GM18909 (cell line): ENCODE measurements at regions not wholly inside any gene's neighbourhood (a gene's known extent, or its start where the extent isn't known, plus 50 kb on each side); places are given as distances from the start of the nearest gene placed in this dataset.
"Not testable (repeated sequence)": the region's sequence is repeated elsewhere in the genome, so short reads cannot be mapped to it uniquely, and the experiment has no call there.

Experiments
- ATAC-seq: cut with Tn5 transposase; IDR thresholded peaks from one replicate; pipeline ENCODE4 v1.9.1; 2021; ENCODE audit warnings: mild to moderate bottlenecking; ENCODE audit not compliant: unreplicated experiment, poor library complexity

- ATAC-seq: no peak
These were observed 50.0 kb upstream of the TSC22D2 start for GRCh38 chr3:150357923-150358607.

- no peak for ATAC-seq
These were observed 51.0 kb upstream of the TSC22D2 start for GRCh38 chr3:150357140-150357539.

DNA sequence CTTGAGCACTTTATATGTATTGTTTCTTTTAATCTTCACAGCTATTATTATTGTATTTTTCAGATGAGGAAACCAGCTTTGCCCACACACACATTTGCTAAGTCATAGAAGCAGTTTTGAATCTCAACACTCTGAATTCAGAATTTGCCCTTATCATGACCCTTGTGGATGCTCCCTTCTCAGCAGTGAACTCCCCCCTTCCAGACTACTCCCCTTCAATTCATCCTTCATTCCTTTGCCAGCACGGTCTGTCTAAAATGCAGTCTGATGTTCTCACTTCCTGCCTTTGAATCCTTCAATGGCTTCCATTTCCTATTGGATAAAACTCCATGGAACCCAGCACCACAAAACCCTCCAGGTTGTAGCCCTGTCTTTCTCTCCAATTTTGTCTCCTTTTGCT, 52.5 kb upstream of the TSC22D2 start:
- no peak for ATAC-seq

DNA sequence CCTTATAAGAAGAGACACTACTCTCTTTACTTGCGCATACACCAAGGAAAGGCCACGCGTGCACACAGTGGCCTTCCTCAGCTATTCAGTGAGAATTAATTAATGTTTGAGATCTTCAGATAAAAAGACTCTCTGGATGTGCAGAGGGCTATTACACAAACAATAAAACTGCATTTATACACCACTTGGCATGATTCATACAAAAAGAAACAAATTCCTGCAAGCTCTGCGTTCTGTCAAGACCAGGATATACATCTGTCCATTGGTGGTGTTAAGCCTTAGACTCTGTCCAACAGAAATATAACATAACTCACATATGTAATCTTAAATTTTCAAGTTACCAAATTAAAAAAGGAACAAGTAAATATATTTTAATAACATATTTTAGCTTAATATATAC, 55.2 kb upstream of the TSC22D2 start:
- no peak for ATAC-seq

- ATAC-seq: no peak
These were observed 56.7 kb upstream of the TSC22D2 start for GRCh38 chr3:150351398-150351797.

- ATAC-seq: no peak
These were observed 58.6 kb upstream of the TSC22D2 start for GRCh38 chr3:150349314-150350097.

DNA sequence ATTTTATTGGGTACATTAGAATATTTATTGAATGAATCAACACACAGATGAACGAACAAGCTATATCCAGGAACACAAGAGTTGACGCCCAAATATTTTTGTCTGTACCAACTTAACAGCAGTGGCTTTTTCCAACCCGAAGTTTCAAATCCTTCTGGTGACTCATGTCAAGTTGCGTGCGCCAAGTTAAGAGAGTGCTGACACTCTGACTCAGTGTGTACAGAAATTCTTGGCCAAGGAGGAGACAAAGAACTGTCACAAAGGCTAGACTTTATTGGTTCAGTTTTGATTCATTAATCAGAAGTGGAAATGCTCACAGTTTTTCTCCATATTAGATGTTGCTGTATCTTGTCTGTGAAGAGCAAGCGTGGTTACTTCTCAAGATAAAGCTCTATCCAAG, 59.6 kb upstream of the TSC22D2 start:
- no peak for ATAC-seq

DNA sequence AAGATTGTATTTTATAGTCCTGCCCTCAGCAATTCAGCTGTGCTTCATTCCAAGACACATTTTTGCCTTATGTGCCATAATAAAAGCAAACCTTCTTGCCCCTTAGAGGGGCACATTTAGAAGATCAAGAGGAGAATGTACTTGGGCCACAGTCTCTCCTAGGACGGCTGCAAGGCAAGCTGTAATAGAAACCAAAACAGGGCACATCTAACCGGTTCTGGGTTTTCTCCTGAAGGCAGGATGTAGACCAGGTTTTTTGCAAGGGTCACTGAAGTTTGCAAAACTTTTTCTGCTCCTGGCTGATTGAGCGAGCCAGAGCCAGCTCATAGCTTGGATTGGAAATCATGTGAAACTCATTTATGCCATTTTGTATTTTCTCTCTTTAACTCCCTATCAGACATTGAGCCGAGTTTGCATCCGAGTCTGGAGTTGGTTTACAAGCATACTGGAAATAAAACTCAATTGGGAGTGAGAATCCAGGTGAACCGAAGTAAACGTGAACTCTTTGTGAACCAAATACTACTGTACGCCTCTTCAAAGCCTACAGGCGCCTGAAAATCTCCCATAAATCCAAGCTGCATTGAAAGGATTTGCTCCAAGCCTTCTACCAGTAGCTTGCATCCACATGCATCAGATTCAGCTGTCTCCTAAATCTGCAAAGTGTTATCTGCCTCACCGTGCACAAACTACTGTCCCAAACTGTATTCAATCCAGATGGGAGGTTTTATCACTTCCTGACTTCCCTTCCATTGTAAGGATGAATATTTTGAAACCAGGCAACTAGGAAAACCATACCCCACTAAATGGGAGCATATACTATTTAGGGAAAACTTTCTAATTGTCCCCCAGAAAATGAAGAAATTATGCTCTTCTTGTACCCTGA, 60.9 kb upstream of the TSC22D2 start:
- no peak for ATAC-seq

- ATAC-seq: no peak
These were observed 61.8 kb upstream of the TSC22D2 start for GRCh38 chr3:150346266-150346665.

DNA sequence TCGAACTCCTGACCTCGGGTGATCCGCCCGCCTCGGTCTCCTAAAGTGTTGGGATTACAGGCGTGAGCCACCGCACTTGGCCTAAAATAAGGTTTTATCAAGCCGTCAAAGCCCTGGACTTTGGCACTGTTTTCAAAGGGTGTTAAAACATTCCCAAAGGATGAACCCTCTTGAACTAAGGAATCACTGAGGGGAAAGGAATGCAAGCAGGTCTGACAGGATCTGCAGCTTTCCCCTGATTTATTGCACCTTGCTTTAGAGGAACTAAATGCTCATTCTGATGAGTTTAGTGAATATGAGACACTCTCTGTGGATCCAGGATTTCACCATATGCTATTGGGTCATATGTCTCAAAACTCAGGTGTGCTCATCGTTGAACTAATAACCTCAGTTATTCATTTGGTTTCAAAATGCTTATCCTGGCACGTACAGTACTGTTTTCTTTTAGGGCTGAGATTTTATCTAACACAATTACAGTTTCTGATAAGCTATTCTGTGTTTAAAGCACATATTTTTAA, 63.0 kb upstream of the TSC22D2 start:
- no peak for ATAC-seq

- ATAC-seq: no peak
These were observed 63.9 kb upstream of the TSC22D2 start for GRCh38 chr3:150344079-150344759.

- ATAC-seq: no peak
These were observed 65.1 kb upstream of the TSC22D2 start for GRCh38 chr3:150342896-150343467.

DNA sequence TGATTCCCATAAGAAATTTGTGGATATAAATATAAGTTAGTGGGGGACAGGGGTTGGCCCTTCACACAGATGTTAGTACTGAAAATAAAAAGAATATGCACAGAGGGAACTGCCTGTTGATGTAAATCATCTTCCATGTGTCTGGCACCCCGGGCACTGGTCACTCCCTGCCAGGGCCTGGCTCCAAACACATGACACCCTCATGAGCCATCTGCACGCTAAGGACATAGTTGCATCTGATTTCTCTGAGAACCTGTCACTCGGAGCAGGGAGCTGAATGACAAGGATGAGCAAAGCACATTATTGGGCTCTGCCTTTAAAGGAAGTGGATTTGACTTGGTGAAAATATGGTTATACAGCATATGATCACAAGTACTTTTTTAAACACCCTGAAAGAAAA, 66.2 kb upstream of the TSC22D2 start:
- ATAC-seq: no peak

GRCh38 chr3:150336363-150336762, 71.7 kb upstream of the TSC22D2 start:
- ATAC-seq: not testable (repeated sequence)

GRCh38 chr3:150335631-150336030, 72.5 kb upstream of the TSC22D2 start:
- ATAC-seq: no peak

DNA sequence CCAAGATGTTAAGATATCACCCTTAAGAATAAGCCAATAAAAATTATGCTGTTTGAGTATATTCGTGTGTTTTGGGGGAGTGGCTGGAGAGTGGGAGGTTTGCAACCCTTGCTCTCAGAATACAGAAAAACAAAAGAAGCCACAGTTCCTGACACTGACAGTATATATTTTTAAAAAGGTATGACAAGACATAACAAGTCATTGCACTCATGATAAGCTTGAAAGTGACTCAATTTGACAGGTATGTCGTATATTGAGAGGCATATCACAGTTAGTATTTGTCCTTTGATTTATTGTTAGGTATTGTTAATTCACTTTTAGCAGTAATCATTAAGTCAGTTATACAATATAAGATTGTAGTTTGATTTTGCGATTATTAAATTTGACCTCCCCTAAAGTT, 73.1 kb upstream of the TSC22D2 start:
- no peak for ATAC-seq

- ATAC-seq: no peak
These were observed 74.6 kb upstream of the TSC22D2 start for GRCh38 chr3:150333477-150333876.

DNA sequence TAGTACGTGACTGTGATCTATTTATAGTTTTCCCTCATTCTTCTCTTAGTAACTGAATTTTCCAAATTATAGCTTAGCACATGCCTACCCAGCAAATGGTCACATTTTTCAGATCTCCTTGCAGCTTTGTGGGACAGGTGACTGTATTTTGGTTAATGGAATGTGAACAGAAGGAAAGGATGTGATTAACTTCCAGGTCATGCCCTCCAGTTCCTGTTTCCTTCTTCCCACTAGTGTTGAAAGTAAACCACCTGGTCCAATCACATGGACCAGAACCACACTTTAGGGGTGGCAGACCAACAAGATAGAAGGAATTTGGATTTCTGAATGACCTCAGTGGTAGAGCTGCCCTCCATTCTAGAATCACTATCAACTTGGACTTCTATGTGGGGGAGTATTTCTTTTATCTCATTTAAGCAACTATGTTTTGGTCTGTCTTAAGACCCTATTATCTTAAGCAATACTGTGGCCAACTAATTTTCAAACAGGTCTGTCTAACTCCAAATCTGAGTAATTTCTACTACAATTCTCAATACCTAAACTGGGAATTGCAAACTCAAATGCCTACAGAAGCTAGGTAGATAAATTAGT, 76.0 kb upstream of the TSC22D2 start:
- no peak for ATAC-seq

DNA sequence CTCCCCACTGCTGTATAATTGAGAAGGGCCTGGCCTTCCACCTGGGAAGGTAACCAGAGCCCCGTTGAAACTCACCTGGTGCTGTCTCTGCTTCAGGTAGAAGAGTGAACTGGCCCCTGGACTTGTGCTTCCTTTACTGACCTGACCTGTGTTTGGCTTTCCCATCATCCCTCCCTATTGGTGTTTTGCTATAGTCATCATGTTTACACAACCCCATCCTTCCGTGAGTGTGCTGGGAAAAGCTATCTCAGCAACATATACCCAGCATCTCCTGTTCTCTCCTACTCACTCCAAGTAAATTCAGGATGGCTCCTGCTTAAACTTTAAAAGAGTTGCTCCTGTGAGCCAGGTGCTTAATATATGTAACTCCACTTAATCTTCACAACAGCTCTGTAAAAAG, 77.2 kb upstream of the TSC22D2 start:
- ATAC-seq: no peak
